HG03135 (cell line): ENCODE measurements at regions not wholly inside any gene's neighbourhood (a gene's known extent, or its start where the extent isn't known, plus 50 kb on each side); places are given as distances from the start of the nearest gene placed in this dataset.

Experiments used
- ATAC-seq: cut with Tn5 transposase; IDR thresholded peaks from one replicate; pipeline ENCODE4 v1.9.1; 2021; ENCODE audit warnings: mild to moderate bottlenecking, moderate library complexity; ENCODE audit not compliant: unreplicated experiment

DNA sequence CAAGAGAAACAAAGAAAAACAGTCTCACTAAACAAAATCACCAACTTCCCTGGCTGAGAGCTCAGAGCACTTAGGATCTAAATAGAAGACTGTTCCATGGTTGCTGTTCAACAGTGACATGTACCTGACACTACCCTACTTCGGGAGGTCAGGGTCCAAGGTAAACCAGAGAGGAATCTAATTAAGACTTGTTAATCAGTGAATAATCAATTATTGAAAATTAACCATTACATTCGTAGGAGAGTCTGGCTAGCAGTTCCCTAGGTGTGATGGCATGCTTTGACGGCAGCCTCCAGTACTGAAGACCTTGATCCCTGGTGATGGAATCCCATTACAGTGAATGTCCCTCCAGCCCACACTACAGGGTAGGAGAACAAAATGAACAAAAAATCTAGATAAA is 154.0 kb upstream of the AFDN start:
- no peak for ATAC-seq

GRCh38 chr6:167673946-167674345 is 152.8 kb upstream of the AFDN start:
- no peak for ATAC-seq

DNA sequence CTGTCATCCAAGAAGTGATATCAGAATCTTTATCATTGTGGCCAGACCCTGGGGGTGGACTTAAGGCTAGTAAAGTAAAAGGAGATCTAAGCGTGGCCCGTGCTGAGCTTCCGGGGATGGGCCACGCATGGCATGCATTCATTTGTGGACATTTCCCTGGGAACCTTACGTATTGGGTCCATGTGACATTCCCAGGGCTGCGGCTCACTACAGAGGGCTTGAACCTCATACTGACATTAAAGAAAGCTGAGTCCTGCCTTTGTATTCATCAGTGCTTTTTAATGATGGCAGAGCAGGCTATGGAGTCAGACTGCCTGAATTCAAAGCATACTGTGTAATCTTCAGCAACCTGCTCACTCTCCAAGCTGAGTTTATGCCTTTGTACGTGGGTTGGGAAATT is 152.2 kb upstream of the AFDN start:
- ATAC-seq = no peak

- ATAC-seq = no peak
These were observed 150.6 kb upstream of the AFDN start for GRCh38 chr6:167676000-167676665.

- no peak for ATAC-seq
These were observed 149.9 kb upstream of the AFDN start for GRCh38 chr6:167676666-167677421.

DNA sequence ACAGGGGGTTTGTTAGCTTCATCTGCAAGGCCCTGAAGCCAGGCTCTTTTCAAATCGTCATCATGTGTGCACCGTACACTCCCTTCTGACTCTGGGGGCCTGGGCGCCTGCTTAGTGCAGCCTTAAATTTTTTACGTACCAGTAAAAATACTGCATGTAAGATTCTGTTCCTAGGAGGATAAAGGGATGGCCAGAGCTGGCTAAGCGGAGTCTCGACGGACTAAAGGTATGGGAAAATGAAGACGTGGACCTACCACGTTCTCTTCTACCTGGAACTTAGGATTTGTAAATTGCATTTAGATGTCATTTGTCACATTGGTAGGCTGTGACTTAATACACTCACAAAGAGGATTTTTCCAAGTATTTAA is 149.3 kb upstream of the AFDN start:
- ATAC-seq = no peak

DNA sequence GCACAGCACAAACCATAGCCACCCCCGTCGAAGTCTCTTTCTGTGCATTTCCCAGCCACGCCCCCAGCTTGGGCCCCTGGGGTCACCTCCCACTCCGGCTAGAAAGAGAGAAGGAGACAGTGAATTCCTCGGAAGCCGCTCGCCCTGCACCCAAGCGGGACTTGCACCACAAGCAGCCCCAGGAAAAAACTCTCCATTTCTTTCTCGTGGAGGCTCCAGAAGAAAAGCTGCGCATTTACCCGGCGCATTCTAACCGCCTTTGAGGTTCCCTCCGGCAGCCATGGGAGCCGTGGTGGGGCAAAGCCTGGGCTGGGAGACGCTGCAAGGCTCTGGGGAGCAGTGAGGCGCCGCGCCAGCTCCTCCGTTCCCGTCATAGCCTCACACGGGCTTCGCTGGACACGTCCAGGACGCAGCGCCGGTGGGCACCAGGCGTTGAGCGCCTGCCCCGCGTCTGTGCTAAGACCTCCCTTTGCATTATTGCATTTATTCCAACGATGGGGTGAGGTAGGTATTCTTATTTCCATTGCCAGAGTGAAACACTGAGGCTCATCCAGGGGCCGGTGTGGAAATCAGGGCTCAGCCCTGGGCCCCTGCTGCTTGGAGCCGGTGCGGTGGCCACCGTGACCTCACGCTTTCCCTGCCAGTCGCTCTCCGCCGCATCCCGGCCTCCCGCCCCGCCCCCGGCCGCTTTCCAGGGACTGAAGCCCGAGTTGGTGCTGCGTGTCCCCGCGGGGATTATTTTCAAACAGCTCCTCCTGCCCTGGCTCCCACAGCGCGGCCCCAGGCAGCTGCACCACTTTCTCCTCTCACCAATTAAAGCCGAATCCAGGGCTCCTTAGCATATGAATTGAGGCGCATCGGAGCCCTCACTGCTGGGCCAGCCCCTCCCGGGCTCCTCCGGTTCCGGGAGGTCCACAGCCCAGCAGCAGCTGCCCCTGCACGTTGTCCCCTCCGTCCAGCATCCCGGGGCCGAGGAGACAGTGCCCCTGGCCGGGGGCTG is 148.3 kb upstream of the AFDN start:
- no peak for ATAC-seq

DNA sequence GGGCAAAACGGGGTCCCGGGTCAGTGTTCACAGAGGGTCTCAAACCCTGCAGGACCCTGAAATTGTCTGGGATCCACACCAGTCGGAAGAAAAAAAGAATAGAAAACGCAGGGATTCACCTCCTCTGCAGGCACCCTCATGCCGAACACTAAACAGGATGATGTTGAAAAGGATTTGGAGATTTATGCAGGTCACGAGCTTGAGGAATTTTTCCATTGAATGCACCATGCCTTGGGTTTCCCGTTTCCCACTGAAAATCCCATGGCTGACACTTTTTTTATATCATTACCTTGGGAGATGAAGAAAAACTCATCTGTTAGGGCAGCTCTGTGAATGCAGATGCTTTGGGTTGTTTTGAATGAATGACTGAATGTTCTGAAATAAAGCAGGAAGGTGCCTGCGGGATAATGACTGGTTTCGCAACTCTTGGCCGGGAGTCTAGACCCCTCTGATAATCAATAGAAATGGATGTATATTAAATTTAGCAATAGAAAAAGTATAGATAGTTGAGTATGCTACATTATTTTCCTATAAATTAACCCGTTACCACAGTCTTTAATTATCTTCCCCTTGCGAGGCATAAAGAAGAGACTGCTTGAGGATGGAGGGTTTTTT is 147.5 kb upstream of the AFDN start:
- no peak for ATAC-seq

DNA sequence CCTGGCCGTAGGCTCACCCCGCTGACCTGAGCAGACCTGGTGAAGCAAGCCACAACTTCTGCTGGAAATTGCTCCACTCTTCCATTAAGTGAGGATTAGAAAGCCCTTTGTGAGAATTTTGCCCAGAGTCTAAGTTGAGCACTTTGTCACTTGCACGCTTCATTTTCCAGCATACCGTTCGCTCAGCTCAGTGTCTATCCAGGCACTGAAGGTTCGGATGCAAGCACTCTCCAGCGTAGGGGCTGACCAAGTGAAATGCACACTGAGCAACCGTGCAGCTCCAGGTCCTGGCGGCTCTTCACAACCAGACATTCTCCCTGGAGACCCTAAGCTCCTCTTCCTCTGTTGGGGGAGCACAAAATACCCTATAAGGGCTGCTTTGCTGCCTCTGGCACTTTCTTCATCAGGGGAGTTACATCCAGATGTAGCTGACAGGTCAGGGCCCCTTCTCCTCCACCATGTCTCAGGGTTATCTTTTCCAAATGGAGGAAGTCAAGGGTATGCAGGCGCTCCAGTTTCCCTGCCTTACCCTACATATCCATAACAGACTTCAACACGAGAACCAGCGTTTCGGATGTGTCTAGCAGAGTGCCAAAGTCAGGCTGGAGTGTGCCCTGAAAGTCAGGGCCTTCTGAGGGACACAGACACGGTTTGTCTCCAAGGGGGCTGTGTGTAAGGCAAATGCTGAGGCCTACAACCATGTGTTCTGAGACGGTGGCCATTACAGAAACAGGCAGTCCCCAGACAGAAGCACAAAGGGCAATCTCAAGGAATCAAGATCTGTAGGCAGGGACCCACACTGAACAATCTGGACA is 146.7 kb upstream of the AFDN start:
- no peak for ATAC-seq

- ATAC-seq = no peak
These were observed 146.0 kb upstream of the AFDN start for GRCh38 chr6:167680605-167681149.

DNA sequence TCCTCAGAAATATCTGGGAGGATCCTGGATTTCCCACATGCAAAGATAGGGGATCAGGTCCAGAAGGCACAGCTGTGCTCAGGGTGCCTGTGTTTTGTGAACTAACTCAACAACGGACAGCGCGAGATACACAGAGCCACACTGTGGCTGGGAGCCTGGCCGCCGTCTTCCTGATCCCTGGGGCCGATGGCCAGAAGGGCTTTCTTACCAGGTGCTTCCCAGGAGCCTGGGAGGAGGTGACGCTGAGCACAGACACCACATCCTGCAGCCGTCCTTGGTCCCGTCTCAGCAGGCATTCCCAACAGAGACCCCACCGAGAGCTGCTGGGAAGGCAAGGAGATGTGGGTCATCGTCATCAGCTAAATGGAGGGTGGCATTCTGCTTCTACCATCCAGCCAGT is 144.6 kb upstream of the AFDN start:
- no peak for ATAC-seq

- no peak for ATAC-seq
These were observed 144.1 kb upstream of the AFDN start for GRCh38 chr6:167682546-167683027.

- ATAC-seq = no peak
These were observed 143.5 kb upstream of the AFDN start for GRCh38 chr6:167683028-167683862.

- no peak for ATAC-seq
These were observed 142.2 kb upstream of the AFDN start for GRCh38 chr6:167684276-167685104.

DNA sequence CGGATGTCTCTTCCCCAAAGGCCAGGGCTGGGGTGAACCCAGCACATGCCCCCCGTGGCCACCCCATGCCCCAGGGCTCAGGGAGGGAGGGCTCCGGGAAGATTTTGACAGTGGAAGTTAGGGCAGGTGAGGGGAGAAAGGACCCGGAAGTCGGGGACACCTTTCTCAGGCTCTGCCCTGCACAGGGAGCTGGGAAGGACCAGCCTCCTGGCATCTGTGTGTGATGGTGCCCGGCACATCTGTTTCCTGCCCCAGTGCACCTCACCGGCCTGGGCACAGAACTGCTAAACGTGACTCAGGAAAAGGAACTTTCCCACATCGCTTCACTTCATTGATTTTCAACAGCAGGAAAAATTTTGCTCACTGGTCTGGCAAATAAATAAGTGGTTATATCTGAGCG is 141.1 kb upstream of the AFDN start:
- no peak for ATAC-seq

GRCh38 chr6:167686204-167686893 is 140.4 kb upstream of the AFDN start:
- no peak for ATAC-seq

GRCh38 chr6:167687116-167687725 is 139.5 kb upstream of the AFDN start:
- ATAC-seq = no peak
